SW480 (cell line): ENCODE measurements at regions not wholly inside any gene's neighbourhood (a gene's known extent, or its start where the extent isn't known, plus 50 kb on each side); places are given as distances from the start of the nearest gene placed in this dataset.
"Not testable (repeated sequence)": the region's sequence is repeated elsewhere in the genome, so short reads cannot be mapped to it uniquely, and the experiment has no call there.

Source experiments
- DNase-seq: peaks from one replicate; pipeline ENCODE4 v3.0.0-alpha.2; 2016; ENCODE audit warnings: low spot score

GRCh38 chr10:38209332-38209731 is 115.2 kb downstream of the ZNF37A start:
- no peak for DNase-seq

- DNase-seq = not testable (repeated sequence)
Observed at GRCh38 chr10:38209748-38210147, 115.6 kb downstream of the ZNF37A start.

GRCh38 chr10:38212460-38212859 is 118.3 kb downstream of the ZNF37A start:
- no peak for DNase-seq

- DNase-seq = no peak
Observed at GRCh38 chr10:38226385-38226784, 132.2 kb downstream of the ZNF37A start.

GRCh38 chr10:38228394-38228793 is 134.3 kb downstream of the ZNF37A start:
- DNase-seq = no peak

- DNase-seq = not testable (repeated sequence)
Observed at GRCh38 chr10:38238479-38238878, 144.3 kb downstream of the ZNF37A start.

- DNase-seq = not testable (repeated sequence)
Observed at GRCh38 chr10:38242061-38242649, 148.0 kb downstream of the ZNF37A start.

- not testable (repeated sequence) for DNase-seq
Observed at GRCh38 chr10:38248113-38248512, 154.0 kb downstream of the ZNF37A start.

- DNase-seq = not testable (repeated sequence)
Observed at GRCh38 chr10:38252551-38252950, 158.4 kb downstream of the ZNF37A start.

- DNase-seq = not testable (repeated sequence)
Observed at GRCh38 chr10:38267555-38267954, 173.4 kb downstream of the ZNF37A start.

GRCh38 chr10:38271031-38271430 is 176.9 kb downstream of the ZNF37A start:
- not testable (repeated sequence) for DNase-seq

GRCh38 chr10:38274879-38275278 is 180.7 kb downstream of the ZNF37A start:
- not testable (repeated sequence) for DNase-seq

- not testable (repeated sequence) for DNase-seq
Observed at GRCh38 chr10:38292560-38292959, 198.4 kb downstream of the ZNF37A start.

- DNase-seq = not testable (repeated sequence)
Observed at GRCh38 chr10:38310111-38310510, 216.0 kb downstream of the ZNF37A start.

GRCh38 chr10:38315090-38315805 is 221.1 kb downstream of the ZNF37A start:
- DNase-seq = not testable (repeated sequence)

GRCh38 chr10:38321393-38321792 is 227.3 kb downstream of the ZNF37A start:
- DNase-seq = not testable (repeated sequence)

GRCh38 chr10:38330306-38330705 is 236.2 kb downstream of the ZNF37A start:
- not testable (repeated sequence) for DNase-seq

- DNase-seq = not testable (repeated sequence)
Observed at GRCh38 chr10:38331106-38331505, 237.0 kb downstream of the ZNF37A start.

GRCh38 chr10:38333699-38334098 is 239.6 kb downstream of the ZNF37A start:
- not testable (repeated sequence) for DNase-seq

- not testable (repeated sequence) for DNase-seq
Observed at GRCh38 chr10:38350645-38351044, 256.5 kb downstream of the ZNF37A start.

GRCh38 chr10:38354410-38354809 is 260.3 kb downstream of the ZNF37A start:
- DNase-seq = not testable (repeated sequence)

GRCh38 chr10:38355911-38356526 is 261.9 kb downstream of the ZNF37A start:
- peak; percentile 27 for DNase-seq

GRCh38 chr10:38356527-38356926 is 262.4 kb downstream of the ZNF37A start:
- not testable (repeated sequence) for DNase-seq
